ENCODE measurements at regions not wholly inside any gene's neighbourhood (a gene's known extent, or its start where the extent isn't known, plus 50 kb on each side); places are given as distances from the start of the nearest gene placed in this dataset.

DNA sequence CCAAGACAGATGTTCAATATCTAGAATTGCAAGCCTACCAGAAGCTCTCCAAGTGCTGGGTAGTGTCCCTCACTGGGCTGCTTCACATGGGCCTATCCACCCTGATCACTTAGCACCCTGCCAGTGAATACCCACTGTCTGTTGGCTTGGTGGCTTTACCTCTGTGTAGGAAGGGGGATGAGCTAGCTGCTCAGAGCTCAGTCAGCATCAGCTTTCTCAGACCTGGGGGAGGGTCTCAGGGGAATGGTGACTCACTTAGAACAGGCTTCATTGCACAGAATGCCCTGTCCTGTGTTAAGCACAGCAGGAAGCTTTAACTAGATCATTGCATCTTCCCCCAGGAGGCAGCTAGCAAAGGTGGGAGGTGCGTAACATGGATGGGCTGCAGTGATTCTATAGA is 209.8 kb downstream of the PDCD6IP start:
- DNase-seq (ENCODE audit: low read depth in 2 of 2): peak; percentile 18 to 82
- H3K4me3 ChIP-seq (replicated peaks in 1 of 2; ENCODE audit: low read depth in 2 of 2, low read length in 2 of 2): no peak overlapping the region
- TF ChIP-seq, protein P1, sequence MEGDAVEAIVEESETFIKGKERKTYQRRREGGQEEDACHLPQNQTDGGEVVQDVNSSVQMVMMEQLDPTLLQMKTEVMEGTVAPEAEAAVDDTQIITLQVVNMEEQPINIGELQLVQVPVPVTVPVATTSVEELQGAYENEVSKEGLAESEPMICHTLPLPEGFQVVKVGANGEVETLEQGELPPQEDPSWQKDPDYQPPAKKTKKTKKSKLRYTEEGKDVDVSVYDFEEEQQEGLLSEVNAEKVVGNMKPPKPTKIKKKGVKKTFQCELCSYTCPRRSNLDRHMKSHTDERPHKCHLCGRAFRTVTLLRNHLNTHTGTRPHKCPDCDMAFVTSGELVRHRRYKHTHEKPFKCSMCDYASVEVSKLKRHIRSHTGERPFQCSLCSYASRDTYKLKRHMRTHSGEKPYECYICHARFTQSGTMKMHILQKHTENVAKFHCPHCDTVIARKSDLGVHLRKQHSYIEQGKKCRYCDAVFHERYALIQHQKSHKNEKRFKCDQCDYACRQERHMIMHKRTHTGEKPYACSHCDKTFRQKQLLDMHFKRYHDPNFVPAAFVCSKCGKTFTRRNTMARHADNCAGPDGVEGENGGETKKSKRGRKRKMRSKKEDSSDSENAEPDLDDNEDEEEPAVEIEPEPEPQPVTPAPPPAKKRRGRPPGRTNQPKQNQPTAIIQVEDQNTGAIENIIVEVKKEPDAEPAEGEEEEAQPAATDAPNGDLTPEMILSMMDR (IDR thresholded peaks at IDR 0.05; ENCODE audit: low read depth, low read length): no peak

DNA sequence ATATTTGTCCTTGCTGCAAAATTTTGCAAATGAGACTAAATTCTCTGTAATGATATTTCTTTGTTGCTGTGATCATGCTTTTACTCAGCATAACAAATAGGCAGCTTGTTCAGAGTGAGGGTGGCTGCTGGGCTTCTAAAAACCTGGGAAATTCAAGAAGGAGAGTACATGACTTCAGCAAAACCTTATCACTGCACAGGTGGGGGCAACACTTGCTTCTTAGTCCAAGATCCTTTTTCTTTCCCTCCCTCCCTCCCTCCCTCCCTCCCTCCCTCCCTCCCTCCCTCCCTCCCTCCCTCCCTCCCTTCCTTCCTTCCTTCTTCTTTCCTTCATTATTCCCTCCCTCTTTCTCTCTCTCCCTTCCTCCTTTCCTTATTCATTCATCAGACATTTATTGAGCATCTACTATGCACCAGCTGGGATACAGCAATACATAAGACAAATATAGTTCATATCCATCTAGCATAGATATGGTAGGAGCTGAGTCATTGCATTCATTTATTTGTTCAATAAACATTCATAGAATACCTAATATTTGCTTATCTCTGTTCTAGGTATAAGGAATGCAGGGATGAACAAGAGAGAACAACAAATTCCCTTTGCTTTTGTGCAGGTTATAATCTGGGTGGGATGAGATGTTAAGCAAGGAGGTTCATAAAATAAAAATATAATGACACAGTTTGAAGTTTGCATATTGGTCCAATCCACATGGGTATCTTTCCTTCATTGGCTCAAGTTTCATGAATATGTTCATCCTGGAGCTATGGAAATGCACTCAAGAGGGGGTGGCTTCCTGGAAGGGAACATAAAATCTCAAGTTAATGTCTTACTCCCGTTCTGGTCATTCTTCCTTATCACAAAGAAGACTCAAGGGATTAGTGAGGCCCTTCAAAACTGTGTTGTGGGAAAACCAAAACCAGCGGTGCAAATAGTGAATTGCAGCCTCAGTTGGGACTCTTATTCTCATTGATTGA is 210.7 kb downstream of the PDCD6IP start:
- TF ChIP-seq, protein P1 (IDR thresholded peaks at IDR 0.05; ENCODE audit: low read depth, low read length): no peak
- no peak overlapping the region for H3K4me3 ChIP-seq (replicated peaks in 1 of 2; ENCODE audit: low read depth in 2 of 2, low read length in 2 of 2)
- DNase-seq (ENCODE audit: low read depth in 2 of 2): peak; percentile 24 to 32

DNA sequence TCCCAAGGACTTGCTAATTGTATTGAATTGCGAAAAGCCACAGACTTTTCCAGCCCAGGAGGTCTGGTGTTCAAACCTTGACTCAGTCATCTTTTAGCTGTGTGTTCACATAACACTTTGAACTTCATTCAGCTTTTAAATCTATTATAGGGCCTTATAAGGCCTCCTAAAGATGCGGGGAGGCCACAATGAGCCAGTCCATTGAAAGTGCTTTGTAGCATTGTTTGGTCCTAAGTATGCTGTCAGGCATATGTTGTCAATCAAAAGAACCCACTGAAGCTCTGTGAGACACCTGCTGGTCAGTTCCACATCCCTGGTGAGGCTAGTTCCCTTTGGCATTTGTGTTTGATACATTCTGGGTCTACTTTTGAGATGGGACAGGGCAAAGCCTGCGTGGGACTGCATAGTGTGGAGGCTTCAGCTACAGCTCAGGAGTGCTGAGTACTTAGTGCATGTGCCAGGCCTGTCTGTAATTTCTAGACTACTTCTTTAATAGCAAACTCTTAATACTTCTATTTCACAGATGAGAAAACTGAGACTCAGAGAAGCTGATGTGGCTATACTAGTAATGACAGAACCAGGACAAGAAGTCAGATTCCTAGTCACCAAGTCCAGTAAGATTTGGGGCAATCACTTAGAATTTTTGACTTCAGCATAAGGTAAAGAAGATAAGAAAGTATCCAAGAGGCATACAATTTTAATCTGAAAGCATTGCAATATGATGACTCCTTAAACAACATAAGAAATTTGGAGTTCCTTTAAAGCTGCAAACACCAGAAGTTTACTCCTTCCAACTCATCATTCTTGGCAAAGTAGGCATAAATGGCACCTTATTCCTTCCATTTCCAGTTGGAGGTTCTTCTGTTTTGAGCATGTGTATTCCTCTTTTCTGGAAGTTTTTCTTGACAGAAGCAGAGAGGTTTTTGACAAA is 213.0 kb downstream of the PDCD6IP start:
- TF ChIP-seq, protein P1 (IDR thresholded peaks at IDR 0.05; ENCODE audit: low read depth, low read length): no peak
- peak in 1 of 2 donors; percentile 32 for DNase-seq (ENCODE audit: low read depth in 2 of 2)
- no peak overlapping the region for H3K4me3 ChIP-seq (replicated peaks in 1 of 2; ENCODE audit: low read depth in 2 of 2, low read length in 2 of 2)

DNA sequence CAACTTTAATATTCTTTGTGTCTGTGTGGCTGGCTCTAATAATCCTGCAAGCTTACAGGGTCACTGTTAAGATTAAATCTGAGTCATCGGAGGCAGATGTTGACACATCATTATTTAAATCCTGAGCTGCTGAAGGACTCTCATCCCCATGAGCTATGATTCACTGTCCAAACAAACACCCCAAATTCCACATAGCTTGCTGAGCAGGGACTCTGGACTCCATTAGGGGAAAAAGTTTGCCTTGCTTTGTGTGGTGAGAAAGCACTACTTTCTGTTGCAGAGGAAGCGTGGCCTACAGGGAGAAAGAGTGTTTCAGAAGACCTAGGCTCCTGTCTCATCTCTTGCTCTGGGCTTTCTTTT is 213.7 kb downstream of the PDCD6IP start:
- TF ChIP-seq, protein P1 (IDR thresholded peaks at IDR 0.05; ENCODE audit: low read depth, low read length): no peak
- peak; percentile 82 to 97 for DNase-seq (ENCODE audit: low read depth in 2 of 2)
- H3K4me3 ChIP-seq (replicated peaks in 1 of 2; ENCODE audit: low read depth in 2 of 2, low read length in 2 of 2): no peak overlapping the region

DNA sequence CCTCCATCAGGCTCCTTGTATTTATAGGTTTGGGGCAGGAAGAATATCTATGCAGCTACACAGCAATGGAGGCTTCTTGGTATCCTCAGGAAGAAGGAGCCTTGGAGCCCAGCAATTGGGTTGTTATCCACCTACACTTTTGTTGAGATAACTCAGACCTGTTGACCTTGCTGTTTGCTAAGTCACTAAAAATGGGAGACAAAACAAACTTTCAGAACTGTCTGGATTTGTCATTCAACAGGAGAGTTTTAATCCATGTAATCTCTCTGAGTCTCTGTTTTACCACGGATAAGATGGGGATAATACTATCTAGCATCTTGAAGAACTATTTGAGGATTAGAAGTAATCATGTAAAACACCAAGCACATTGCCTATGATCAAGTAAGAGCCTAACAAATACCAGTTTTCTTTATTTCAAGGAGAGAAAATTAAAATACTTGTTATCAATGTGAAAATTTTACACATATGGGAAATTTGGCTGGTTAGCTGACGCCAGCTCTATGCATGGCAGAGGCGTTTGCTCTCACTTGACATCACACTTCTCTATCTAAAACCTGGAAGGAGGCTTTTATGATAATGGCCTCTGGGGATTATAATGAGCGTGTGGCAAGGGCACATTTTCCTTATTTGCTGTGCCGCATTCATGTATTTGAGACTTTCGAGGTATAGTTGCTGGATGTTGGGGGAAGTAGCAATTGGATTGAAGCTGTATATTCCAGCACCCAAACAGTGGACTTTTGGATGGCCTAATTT is 215.6 kb downstream of the PDCD6IP start:
- H3K4me3 ChIP-seq (replicated peaks in 1 of 2; ENCODE audit: low read depth in 2 of 2, low read length in 2 of 2): no peak overlapping the region
- no peak for DNase-seq (ENCODE audit: low read depth in 2 of 2)
- TF ChIP-seq, protein P1 (IDR thresholded peaks at IDR 0.05; ENCODE audit: low read depth, low read length): no peak
